ENCODE measurements at regions not wholly inside any gene's neighbourhood (a gene's known extent, or its start where the extent isn't known, plus 50 kb on each side); places are given as distances from the start of the nearest gene placed in this dataset.

- TF ChIP-seq RFX5 (IDR thresholded peaks at IDR 0.05): no peak
- TF ChIP-seq, protein P1, sequence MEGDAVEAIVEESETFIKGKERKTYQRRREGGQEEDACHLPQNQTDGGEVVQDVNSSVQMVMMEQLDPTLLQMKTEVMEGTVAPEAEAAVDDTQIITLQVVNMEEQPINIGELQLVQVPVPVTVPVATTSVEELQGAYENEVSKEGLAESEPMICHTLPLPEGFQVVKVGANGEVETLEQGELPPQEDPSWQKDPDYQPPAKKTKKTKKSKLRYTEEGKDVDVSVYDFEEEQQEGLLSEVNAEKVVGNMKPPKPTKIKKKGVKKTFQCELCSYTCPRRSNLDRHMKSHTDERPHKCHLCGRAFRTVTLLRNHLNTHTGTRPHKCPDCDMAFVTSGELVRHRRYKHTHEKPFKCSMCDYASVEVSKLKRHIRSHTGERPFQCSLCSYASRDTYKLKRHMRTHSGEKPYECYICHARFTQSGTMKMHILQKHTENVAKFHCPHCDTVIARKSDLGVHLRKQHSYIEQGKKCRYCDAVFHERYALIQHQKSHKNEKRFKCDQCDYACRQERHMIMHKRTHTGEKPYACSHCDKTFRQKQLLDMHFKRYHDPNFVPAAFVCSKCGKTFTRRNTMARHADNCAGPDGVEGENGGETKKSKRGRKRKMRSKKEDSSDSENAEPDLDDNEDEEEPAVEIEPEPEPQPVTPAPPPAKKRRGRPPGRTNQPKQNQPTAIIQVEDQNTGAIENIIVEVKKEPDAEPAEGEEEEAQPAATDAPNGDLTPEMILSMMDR (IDR thresholded peaks at IDR 0.05): no peak
- TF ChIP-seq POLR2A (IDR thresholded peaks at IDR 0.05; ENCODE audit: low read length): no peak
Measured at GRCh38 chr3:150220041-150220440, 188.1 kb upstream of the TSC22D2 start.

All from A549 (cell line).